GM12873 (cell line): ENCODE measurements at regions not wholly inside any gene's neighbourhood (a gene's known extent, or its start where the extent isn't known, plus 50 kb on each side); places are given as distances from the start of the nearest gene placed in this dataset.

Experiments
- TF ChIP-seq, protein P1 (sequence below): IDR thresholded peaks from 2 replicates; pipeline ENCODE4 v1.5.1; 2012; ENCODE audit warnings: low read depth, mild to moderate bottlenecking, moderate library complexity, low read length, control low read depth; ENCODE audit not compliant: insufficient read depth; ENCODE audit errors: missing control alignments

DNA sequence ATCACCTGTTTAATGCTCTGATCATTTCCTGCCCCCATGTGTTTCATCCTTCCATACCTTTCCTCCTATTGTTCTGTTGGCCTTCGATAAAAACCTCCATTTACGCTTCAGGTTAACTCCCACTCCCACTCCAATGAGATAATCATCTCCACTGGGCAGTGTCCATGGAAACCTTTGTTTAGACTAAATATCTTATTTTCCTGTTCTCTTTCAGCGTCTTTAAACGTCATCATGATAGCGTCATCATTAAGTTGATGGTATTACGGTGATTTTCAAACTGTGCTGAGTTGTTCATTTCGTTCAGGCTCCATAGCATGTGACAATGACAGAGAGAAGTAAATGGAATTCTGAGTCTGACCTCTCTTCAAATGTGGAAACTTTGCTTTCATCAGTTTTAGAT lies 970.5 kb upstream of the SLC35B3 start:
- TF ChIP-seq, protein P1, sequence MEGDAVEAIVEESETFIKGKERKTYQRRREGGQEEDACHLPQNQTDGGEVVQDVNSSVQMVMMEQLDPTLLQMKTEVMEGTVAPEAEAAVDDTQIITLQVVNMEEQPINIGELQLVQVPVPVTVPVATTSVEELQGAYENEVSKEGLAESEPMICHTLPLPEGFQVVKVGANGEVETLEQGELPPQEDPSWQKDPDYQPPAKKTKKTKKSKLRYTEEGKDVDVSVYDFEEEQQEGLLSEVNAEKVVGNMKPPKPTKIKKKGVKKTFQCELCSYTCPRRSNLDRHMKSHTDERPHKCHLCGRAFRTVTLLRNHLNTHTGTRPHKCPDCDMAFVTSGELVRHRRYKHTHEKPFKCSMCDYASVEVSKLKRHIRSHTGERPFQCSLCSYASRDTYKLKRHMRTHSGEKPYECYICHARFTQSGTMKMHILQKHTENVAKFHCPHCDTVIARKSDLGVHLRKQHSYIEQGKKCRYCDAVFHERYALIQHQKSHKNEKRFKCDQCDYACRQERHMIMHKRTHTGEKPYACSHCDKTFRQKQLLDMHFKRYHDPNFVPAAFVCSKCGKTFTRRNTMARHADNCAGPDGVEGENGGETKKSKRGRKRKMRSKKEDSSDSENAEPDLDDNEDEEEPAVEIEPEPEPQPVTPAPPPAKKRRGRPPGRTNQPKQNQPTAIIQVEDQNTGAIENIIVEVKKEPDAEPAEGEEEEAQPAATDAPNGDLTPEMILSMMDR, result no peak

DNA sequence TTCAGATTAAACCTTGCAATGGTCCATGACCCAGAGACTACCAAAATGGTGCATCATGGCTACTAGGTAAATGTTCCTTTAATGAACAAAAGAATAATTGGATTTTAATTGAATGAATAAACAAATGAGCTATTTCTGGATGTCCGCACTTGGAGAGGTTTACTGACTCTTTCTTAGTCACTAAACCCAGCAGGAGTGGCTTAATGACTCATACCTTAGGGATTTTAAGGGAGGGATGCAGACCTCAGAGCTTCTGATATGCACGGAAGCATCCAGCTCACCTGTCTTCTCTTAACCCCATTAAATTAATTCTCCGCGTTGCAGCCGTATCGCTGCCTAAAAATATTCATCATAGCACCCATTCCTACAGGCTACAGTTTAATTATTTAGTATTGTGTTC lies 970.0 kb upstream of the SLC35B3 start:
- TF ChIP-seq, protein P1, result no peak

DNA sequence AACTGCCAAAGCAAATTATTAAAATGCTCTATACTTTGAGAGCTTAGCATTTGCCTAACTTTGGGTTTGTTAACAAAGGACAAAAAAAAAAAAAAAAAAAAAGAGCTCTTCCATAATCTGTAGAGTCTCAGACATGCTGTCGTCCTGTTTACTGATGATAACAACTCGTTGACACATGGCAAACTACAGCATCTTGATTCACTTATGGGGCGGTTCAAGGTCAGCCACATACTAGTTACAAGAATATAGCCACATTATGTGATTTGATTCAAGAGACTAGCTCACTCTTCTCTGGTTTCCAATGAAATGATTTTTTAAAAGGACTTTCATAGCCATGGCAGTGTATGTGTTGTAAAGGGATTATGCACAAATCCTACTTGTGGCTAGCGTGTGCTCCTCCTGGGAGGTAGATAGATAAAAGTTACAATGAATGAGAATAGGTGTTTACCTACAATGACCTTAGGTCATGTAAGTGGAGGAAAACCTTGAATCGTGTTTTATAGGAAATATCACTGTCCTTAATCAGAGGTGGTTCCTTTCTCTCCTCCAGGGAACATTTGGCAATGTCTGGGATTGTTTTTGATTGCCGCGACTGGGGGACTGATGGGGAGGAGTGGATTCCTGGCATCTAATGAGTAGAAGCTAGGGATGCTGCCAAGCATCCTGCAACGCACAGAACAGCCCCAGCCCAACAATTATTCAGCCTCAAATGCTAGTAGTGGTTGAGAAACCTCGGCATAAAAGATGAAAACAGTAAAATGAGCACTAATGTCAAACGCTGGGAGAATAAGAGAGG lies 969.2 kb upstream of the SLC35B3 start:
- TF ChIP-seq, protein P1, result no peak

DNA sequence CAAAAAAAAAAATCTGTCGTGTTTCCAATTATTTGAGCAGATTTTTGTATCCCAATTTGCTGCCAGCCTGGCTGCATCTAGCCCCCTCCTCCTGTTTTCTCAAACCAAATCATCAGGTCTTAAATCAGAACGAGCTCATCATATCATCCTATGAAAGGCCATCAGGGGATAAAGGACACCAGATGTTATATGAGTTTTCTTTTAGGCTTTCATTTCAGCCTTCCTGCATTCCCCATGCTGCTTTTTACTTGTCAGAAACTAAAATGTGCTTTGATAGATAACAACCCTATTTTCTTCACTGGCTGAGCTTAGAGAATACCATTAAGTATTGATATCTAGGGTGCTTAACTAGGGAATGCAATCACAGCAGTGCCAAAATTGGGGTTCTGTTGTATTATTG lies 968.4 kb upstream of the SLC35B3 start:
- TF ChIP-seq, protein P1, result no peak

DNA sequence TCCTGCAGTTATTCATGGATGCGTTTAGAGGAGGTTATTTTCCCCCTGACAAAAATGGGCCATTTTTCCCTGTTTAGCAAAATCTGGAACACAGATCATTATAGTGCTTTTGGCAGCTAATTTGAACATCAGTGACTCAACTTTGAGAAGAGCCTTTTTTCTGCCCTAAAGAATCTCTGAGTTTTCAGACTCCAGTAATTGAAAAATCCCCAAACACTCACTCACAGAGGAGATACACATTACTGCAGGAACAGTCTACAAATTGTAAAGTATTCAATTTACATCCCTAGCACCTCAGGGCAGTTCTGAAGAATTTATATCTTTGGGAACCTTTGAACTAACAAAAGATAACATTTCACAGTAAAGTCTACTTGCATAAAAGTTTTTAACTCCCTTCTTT lies 966.6 kb upstream of the SLC35B3 start:
- TF ChIP-seq, protein P1, result no peak

DNA sequence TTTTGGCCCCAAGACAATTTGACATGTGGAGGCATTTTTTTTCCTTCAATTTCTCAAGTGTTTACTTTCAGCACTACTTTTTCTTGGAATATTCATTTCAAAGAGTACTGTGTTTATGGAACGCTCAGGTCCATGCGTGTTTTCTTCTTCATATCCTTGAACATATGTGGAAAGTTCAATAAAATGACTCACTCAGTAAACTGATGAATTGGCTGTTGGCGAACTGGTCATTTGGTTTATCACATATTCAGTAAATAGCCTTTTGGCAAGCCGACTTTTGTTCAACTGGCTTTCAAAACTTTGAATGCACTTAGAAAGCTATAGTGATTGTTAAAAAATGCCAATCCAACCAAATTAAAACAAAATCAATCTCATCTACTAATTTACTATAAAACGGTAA lies 964.6 kb upstream of the SLC35B3 start:
- TF ChIP-seq, protein P1, result no peak

DNA sequence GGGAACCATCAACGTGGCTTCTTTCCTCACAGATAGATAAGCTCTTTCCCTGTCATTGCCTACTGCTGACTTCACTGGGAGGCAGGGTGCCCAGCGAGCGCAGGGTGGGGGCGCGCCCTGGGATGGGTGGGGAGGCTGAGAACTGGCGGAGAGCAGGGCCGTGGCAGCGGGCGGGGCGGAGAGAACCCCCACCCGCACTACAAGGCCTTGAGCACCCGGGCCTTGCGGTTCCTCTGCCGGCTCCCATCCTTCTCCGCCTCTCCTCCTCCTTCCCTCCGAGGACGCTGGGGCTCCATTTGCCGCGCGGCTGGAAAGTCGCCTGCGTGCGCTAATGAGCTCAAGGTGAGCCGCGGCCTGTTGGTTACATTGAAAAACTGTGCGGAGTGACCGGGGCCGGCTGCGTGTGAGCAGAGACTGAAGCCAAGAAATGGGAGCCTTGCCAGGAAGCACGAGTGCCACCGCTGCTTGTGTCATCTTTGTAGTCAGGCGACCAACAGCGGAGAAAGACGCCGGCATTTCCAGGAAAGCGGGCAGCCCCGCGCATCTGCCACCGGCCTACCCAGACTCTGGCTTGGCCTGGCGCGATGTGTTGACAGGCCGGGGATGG lies 963.5 kb upstream of the SLC35B3 start:
- TF ChIP-seq, protein P1, result no peak
